8988T (cell line): ENCODE measurements at regions not wholly inside any gene's neighbourhood (a gene's known extent, or its start where the extent isn't known, plus 50 kb on each side); places are given as distances from the start of the nearest gene placed in this dataset.

Experiments
- DNase-seq: peaks from one replicate; pipeline ENCODE4 v3.0.0; 2011

DNA sequence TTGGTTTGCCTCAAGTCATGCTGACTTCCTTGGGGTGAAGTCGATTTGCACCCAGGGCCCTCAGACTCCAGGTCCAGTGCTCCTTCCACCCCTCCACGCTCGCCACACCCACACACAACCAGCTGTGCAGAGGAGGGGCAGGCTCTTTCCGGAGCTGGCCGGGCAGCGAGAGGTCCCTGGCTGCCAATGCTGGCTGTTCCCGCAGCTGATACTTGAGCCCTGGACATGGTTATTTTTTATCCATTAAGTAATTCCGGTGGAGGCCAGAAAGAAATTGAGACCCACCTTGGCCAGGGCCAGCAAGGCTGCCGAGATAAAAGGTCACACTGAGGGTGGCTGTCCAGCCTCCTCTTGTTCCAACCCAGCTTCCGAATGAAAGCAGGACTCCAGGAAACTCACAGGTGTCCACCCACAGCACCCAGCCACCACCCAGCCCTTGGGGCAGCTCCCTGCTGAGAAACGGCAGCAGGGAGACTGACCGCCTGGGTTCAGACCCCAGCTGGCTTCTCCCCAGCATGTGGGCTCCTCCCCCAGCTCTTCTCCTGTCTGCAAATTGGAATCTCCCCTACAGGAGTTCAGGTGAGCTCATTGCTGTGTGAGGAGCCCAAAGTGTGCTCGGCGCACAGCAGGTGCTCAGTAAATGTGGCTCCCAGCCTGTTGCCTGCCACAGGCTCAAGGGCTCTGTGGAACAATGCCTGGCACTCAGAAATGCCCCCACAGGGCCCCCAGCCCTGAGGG is 77.8 kb downstream of the PDGFA start:
- DNase-seq = no peak

- no peak for DNase-seq
Measured at GRCh38 chr7:442457-442856, 77.2 kb downstream of the PDGFA start.

DNA sequence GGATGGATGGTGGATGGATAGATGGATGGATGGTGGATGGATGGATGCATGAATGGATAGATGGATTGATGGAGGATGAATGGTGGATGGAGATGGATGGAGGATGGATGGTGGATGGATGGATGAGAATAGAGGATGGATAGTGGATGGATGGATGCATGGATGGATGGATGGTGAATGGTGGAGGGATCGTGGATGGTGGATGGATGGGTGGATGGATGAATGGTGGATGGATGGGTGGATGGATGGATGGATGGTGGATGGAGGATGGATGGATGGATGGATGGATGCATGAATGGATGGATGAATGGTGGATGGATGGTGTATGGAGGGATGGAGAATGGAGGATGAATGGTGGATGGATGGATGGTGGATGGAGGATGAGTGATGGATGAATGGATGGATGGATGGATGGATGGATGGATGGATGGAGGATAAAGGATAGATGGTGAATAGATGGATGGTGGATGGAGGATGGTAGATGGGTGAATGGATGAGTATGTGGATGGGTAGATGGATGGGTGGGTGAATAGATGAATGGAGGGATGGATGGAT is 76.3 kb downstream of the PDGFA start:
- DNase-seq = no peak

GRCh38 chr7:444606-445005 is 75.0 kb downstream of the PDGFA start:
- no peak for DNase-seq

DNA sequence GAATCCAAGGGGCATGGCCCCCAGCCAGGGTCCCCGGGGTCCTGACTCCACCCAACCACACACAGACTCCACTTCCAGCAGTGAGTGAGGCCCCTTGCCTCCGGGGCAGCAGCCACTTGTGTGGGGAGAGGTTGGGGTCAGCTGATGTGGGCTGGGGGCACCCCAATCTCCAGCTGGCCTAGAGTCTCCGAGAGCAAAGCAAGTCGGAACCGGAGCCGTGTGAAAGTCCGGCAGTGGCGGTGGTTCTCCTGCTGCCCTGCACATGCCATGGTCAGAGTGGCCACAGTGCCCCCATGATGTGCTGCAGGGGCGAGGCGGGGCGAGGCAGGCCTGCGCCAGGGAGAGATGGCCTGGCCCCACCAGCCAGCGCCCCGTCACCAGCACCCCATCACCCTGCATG is 74.6 kb downstream of the PDGFA start:
- no peak for DNase-seq

DNA sequence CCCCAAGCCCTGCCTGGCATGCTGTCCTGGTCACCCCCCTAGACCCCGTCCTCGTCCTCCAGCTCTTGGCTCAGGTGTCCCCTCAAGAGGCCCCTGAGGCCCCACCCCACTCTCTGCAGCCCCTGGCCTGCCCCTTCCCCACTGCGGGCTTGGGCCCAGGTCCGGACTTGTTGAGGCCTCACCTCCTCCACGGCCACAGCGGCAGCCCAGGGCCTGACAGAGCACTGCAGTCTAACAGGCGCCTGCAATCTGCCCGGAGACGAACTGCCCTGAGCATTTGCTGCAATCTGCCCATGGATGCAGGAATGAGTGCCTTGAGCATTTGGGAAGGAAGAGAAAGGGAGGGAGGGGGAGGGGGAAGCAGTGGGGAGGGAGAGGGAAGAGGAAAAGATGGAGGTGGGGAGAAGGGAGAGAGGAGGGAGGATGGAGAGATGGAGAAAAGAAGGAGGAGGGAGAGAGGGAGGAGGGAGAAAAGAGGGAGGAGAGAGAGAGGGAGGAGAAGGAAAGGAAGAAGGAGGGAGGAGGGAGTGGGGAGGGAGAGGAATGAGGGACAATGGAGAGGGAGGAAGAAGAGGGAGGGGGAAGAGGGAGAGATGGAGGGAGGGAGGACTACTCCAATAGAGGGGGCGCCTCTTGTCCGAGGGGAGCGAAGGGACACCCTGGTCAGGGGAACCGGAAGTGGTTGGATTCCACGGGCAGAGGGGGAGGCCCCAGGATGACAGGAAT is 73.9 kb downstream of the PDGFA start:
- no peak for DNase-seq

- DNase-seq = no peak
Measured at GRCh38 chr7:446289-446935, 73.2 kb downstream of the PDGFA start.
